Memory B cell (primary cell): ENCODE measurements at regions not wholly inside any gene's neighbourhood (a gene's known extent, or its start where the extent isn't known, plus 50 kb on each side); places are given as distances from the start of the nearest gene placed in this dataset.
"Not testable (repeated sequence)": the region's sequence is repeated elsewhere in the genome, so short reads cannot be mapped to it uniquely, and the experiment has no call there.

Experiments used
- ATAC-seq: fragments of 150-1000 bp; cut with Tn5 transposase; 2 replicates; pipeline ENCODE4 v1.10.0; 2021; ENCODE audit warnings: low read depth, mild to moderate bottlenecking, moderate library complexity
- DNase-seq, 2 donors: peaks; one replicate each; pipeline ENCODE4 v3.0.0; 2022; ENCODE audit warnings: low spot score in 2 of 2
- H3K27ac Mint-ChIP-seq: one replicate; pipeline ENCODE4 v1.8.0; 2022; ENCODE audit warnings: mild to moderate bottlenecking, moderate library complexity, mixed read lengths
- H3K27me3 Mint-ChIP-seq: one replicate; pipeline ENCODE4 v1.8.0; 2022; ENCODE audit warnings: mixed read lengths
- H3K36me3 Mint-ChIP-seq: one replicate; pipeline ENCODE4 v1.8.0; 2022; ENCODE audit warnings: mild to moderate bottlenecking, mixed read lengths
- H3K4me1 Mint-ChIP-seq: one replicate; pipeline ENCODE4 v1.8.0; 2022; ENCODE audit warnings: mixed read lengths
- H3K4me3 Mint-ChIP-seq: one replicate; pipeline ENCODE4 v1.8.0; 2022; ENCODE audit warnings: mild to moderate bottlenecking, moderate library complexity, mixed read lengths
- H3K9me3 Mint-ChIP-seq: one replicate; pipeline ENCODE4 v1.8.0; 2022; ENCODE audit warnings: mixed read lengths

GRCh38 chr6:141208101-141208500 lies 924.6 kb upstream of the GJE1 start:
- no peak for DNase-seq
- Mint-ChIP-seq H3K4me1 (no peaks in the 10 kb centered on the region), H3K4me3 (no peak overlapping the region), H3K27me3 (no peaks in the 10 kb centered on the region), H3K9me3 (no peaks in the 10 kb centered on the region), H3K36me3 (no peaks in the 10 kb centered on the region), H3K27ac (no peak overlapping the region)
- ATAC-seq, result no peak

- Mint-ChIP-seq H3K27me3 (no peaks in the 10 kb centered on the region), H3K36me3 (no peaks in the 10 kb centered on the region), H3K4me3 (no peak overlapping the region), H3K4me1 (no peaks in the 10 kb centered on the region), H3K9me3 (no peaks in the 10 kb centered on the region), H3K27ac (no peak overlapping the region)
- DNase-seq (no peak), ATAC-seq (no peak)
These were observed 928.7 kb upstream of the GJE1 start for GRCh38 chr6:141203902-141204575.

GRCh38 chr6:141202626-141203025 lies 930.1 kb upstream of the GJE1 start:
- Mint-ChIP-seq H3K36me3 (no peaks in the 10 kb centered on the region), H3K27ac (no peak overlapping the region), H3K9me3 (no peaks in the 10 kb centered on the region), H3K4me3 (no peak overlapping the region), H3K27me3 (no peaks in the 10 kb centered on the region), H3K4me1 (no peaks in the 10 kb centered on the region)
- ATAC-seq (no peak), DNase-seq (no peak)

GRCh38 chr6:141199074-141199473 lies 933.7 kb upstream of the GJE1 start:
- no peaks in the 10 kb centered on the region for H3K4me1 Mint-ChIP-seq
- no peaks in the 10 kb centered on the region for H3K9me3 Mint-ChIP-seq
- ATAC-seq, result no peak
- no peaks in the 10 kb centered on the region for H3K36me3 Mint-ChIP-seq
- H3K27ac Mint-ChIP-seq, result no peak overlapping the region
- peaks cover 2% of the 10 kb centered on the region for H3K27me3 Mint-ChIP-seq
- DNase-seq, result no peak
- no peak overlapping the region for H3K4me3 Mint-ChIP-seq

DNA sequence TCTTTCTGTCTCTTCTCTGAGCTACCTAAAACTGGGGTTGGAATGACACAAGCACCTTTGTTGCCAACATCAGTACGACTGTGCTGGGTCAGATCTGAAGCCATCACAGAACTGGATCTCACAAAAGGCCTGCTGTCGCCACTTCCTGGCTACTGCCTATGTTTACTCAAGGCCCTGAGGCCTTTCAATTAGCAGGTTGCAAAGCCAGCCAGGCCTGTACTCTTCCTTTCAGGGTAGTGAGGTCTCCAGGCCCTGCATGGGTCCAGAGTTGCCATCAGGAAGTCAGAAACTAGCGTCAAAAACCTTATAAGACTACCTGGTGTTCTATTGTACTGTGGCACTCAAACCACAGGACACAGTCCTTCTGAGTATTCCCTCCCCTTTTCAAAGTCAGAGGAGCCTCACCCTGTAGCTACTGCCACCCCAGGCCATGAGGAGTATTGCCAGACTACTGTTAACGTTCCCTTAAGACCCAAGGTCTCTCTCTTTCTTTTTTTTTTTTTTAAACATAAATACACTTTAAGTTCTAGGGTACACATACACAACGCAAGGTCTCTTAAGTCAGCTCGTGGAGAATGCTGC lies 937.4 kb upstream of the GJE1 start:
- peaks cover 2% of the 10 kb centered on the region for H3K27me3 Mint-ChIP-seq
- ATAC-seq, result no peak
- H3K9me3 Mint-ChIP-seq, result peaks cover 4% of the 10 kb centered on the region
- no peaks in the 10 kb centered on the region for H3K36me3 Mint-ChIP-seq
- H3K4me1 Mint-ChIP-seq, result no peaks in the 10 kb centered on the region
- DNase-seq, result no peak
- H3K4me3 Mint-ChIP-seq, result no peak overlapping the region
- H3K27ac Mint-ChIP-seq, result no peak overlapping the region

DNA sequence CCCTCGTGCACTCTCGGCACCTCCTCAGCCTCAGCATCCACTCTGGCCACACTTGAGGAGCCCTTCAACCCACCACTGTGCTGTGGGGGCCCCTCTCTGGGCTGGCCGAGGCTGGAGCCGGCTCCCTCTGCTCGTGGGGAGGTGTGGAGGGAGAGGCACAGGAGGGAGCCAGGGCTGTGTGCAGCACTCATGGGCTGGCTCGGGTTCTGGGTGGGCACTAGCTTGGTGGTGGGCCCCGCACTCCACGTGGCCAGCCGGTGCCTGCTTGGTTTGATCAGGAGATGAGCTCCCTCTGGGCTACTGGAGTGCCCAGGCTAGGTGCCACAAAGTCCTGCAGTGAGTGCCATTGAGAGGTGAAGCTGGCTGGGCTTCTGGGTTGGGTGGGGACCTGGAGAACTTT lies 949.4 kb upstream of the GJE1 start:
- Mint-ChIP-seq H3K27ac (no peak overlapping the region), H3K9me3 (peaks cover 6% of the 10 kb centered on the region), H3K36me3 (peaks cover 4% of the 10 kb centered on the region), H3K4me3 (no peak overlapping the region), H3K27me3 (no peaks in the 10 kb centered on the region), H3K4me1 (no peaks in the 10 kb centered on the region)
- no peak for ATAC-seq
- DNase-seq, result no peak

DNA sequence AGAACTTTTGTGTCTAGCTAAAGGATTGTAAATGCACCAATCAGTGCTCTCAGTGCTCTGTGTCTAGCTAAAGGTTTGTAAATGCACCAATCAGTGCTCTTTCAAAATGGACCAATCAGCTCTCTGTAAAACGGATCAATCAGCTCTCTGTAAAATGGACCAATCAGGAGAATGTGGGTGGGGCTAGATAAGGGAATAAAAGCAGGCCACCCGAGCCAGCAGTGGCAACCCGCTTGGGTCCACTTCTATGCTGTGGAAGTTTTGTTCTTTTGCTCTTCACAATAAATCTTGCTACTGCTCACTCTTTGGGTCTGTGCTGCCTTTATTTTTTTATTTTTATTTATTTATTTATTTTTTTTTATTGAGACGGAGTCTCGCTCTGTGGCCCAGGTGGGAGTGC lies 957.3 kb upstream of the GJE1 start:
- not testable (repeated sequence) for ATAC-seq, H3K4me1 Mint-ChIP-seq, DNase-seq, H3K27me3 Mint-ChIP-seq, H3K4me3 Mint-ChIP-seq, H3K36me3 Mint-ChIP-seq, H3K9me3 Mint-ChIP-seq, H3K27ac Mint-ChIP-seq

DNA sequence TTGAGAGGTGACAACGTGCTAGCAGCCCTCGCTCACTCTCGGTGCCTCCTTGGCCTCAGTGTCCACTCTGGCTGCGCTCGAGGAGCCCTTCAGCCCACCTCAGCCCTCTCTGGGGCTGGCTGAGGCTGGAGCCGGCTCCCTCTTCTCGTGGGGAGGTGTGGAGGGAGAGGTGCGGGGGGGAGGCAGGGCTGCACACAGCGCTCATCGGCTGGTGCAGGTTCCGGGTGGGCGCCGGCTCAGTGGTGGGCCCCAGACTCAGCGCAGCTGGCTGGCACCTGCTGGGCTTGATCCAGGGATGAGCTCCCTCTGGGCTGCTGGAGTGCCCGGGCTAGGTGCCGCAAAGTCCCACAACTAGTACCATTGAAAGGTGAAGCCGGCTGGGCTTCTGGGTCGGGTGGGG lies 957.8 kb upstream of the GJE1 start:
- H3K27me3 Mint-ChIP-seq, result no peaks in the 10 kb centered on the region
- H3K4me3 Mint-ChIP-seq, result no peak overlapping the region
- H3K36me3 Mint-ChIP-seq, result no peaks in the 10 kb centered on the region
- H3K4me1 Mint-ChIP-seq, result no peaks in the 10 kb centered on the region
- H3K27ac Mint-ChIP-seq, result no peak overlapping the region
- ATAC-seq (no peak), DNase-seq (no peak)
- H3K9me3 Mint-ChIP-seq, result no peaks in the 10 kb centered on the region

GRCh38 chr6:141173529-141173928 lies 959.2 kb upstream of the GJE1 start:
- Mint-ChIP-seq H3K27ac (no peak overlapping the region), H3K36me3 (no peaks in the 10 kb centered on the region), H3K27me3 (no peaks in the 10 kb centered on the region), H3K9me3 (no peaks in the 10 kb centered on the region), H3K4me1 (no peaks in the 10 kb centered on the region), H3K4me3 (no peak overlapping the region)
- ATAC-seq (no peak), DNase-seq (no peak)

- Mint-ChIP-seq H3K4me3 (no peak overlapping the region), H3K9me3 (no peaks in the 10 kb centered on the region), H3K36me3 (no peaks in the 10 kb centered on the region), H3K27ac (no peak overlapping the region), H3K4me1 (no peaks in the 10 kb centered on the region), H3K27me3 (peaks cover 2% of the 10 kb centered on the region)
- DNase-seq (no peak), ATAC-seq (no peak)
These were observed 963.3 kb upstream of the GJE1 start for GRCh38 chr6:141169419-141169818.

- ATAC-seq (no peak), DNase-seq (no peak)
- Mint-ChIP-seq H3K27me3 (peaks cover 2% of the 10 kb centered on the region), H3K4me1 (no peaks in the 10 kb centered on the region), H3K27ac (no peak overlapping the region), H3K9me3 (no peaks in the 10 kb centered on the region), H3K36me3 (no peaks in the 10 kb centered on the region), H3K4me3 (no peak overlapping the region)
These were observed 964.8 kb upstream of the GJE1 start for GRCh38 chr6:141167945-141168344.

GRCh38 chr6:141165002-141165665 lies 967.6 kb upstream of the GJE1 start:
- Mint-ChIP-seq H3K4me3 (no peak overlapping the region), H3K9me3 (no peaks in the 10 kb centered on the region), H3K36me3 (no peaks in the 10 kb centered on the region), H3K4me1 (no peaks in the 10 kb centered on the region), H3K27me3 (peaks cover 2% of the 10 kb centered on the region), H3K27ac (no peak overlapping the region)
- ATAC-seq (no peak), DNase-seq (no peak)

- DNase-seq (no peak), ATAC-seq (no peak)
- Mint-ChIP-seq H3K27ac (no peak overlapping the region), H3K4me3 (no peak overlapping the region), H3K9me3 (no peaks in the 10 kb centered on the region), H3K27me3 (peaks cover 2% of the 10 kb centered on the region), H3K36me3 (no peaks in the 10 kb centered on the region), H3K4me1 (no peaks in the 10 kb centered on the region)
These were observed 968.5 kb upstream of the GJE1 start for GRCh38 chr6:141164042-141164743.

DNA sequence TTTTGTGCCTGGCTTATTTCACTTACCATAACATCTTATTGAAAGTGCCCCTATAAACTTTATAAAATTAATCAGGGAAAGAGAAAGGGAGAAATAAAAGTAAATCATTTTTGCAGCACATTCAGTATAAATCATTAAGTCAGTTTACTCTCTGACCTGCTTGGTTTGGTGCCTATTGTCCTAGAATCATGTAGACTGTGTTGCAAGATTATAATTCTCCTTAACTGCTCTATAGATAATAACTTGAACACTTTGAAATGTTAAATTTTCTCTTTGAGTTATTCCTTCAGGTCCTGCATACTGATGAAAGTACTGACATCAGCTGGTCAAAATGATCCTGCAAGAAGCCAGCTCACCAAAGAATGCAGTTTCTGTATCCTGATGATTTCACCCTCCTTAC lies 969.6 kb upstream of the GJE1 start:
- H3K36me3 Mint-ChIP-seq, result no peaks in the 10 kb centered on the region
- no peak for ATAC-seq
- no peak overlapping the region for H3K4me3 Mint-ChIP-seq
- H3K27ac Mint-ChIP-seq, result no peak overlapping the region
- peaks cover 2% of the 10 kb centered on the region for H3K27me3 Mint-ChIP-seq
- DNase-seq, result no peak
- H3K9me3 Mint-ChIP-seq, result no peaks in the 10 kb centered on the region
- no peaks in the 10 kb centered on the region for H3K4me1 Mint-ChIP-seq
